ENCODE measurements at regions not wholly inside any gene's neighbourhood (a gene's known extent, or its start where the extent isn't known, plus 50 kb on each side); places are given as distances from the start of the nearest gene placed in this dataset.

DNA sequence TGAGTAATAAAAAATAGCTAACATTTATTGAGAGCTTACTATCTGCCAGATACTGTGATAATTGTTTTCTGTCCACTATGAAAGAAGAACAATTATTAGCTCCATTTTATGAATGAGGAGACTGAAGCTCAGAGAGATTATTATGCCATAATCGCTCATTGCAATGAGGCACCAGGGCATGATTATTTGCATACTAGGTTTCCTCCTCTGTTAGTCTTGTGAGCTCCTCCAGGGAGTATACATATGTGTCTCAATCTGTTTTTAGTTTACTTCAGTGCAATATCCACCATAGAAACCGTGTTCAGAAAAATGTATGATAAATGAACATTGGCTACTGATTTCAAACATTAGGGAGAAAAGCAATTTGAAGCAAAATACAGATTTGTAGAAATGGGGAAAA lies 139.4 kb upstream of the OTUD4 start:
- no peak overlapping the region for H3K4me3 ChIP-seq (ENCODE audit: low read depth, low read length)
- TF ChIP-seq, protein P1, sequence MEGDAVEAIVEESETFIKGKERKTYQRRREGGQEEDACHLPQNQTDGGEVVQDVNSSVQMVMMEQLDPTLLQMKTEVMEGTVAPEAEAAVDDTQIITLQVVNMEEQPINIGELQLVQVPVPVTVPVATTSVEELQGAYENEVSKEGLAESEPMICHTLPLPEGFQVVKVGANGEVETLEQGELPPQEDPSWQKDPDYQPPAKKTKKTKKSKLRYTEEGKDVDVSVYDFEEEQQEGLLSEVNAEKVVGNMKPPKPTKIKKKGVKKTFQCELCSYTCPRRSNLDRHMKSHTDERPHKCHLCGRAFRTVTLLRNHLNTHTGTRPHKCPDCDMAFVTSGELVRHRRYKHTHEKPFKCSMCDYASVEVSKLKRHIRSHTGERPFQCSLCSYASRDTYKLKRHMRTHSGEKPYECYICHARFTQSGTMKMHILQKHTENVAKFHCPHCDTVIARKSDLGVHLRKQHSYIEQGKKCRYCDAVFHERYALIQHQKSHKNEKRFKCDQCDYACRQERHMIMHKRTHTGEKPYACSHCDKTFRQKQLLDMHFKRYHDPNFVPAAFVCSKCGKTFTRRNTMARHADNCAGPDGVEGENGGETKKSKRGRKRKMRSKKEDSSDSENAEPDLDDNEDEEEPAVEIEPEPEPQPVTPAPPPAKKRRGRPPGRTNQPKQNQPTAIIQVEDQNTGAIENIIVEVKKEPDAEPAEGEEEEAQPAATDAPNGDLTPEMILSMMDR (conservative IDR thresholded peaks at IDR 0.05; ENCODE audit: low read depth, low read length) = no peak
- DNase-seq (ENCODE audit: low read depth) = no peak

- TF ChIP-seq, protein P1 (conservative IDR thresholded peaks at IDR 0.05; ENCODE audit: low read depth, low read length) = no peak
- DNase-seq (ENCODE audit: low read depth) = no peak
- no peak overlapping the region for H3K4me3 ChIP-seq (ENCODE audit: low read depth, low read length)
Measured at GRCh38 chr4:145316897-145317574, 136.6 kb upstream of the OTUD4 start.

GRCh38 chr4:145315811-145316225 lies 135.4 kb upstream of the OTUD4 start:
- no peak overlapping the region for H3K4me3 ChIP-seq (ENCODE audit: low read depth, low read length)
- TF ChIP-seq, protein P1 (conservative IDR thresholded peaks at IDR 0.05; ENCODE audit: low read depth, low read length) = no peak
- DNase-seq (ENCODE audit: low read depth) = no peak

GRCh38 chr4:145308598-145308997 lies 128.2 kb upstream of the OTUD4 start:
- DNase-seq (ENCODE audit: low read depth) = peak; percentile 37
- TF ChIP-seq, protein P1 (conservative IDR thresholded peaks at IDR 0.05; ENCODE audit: low read depth, low read length) = no peak
- H3K4me3 ChIP-seq (ENCODE audit: low read depth, low read length) = no peak overlapping the region

GRCh38 chr4:145307763-145308430 lies 127.5 kb upstream of the OTUD4 start:
- no peak overlapping the region for H3K4me3 ChIP-seq (ENCODE audit: low read depth, low read length)
- DNase-seq (ENCODE audit: low read depth) = no peak
- TF ChIP-seq, protein P1 (conservative IDR thresholded peaks at IDR 0.05; ENCODE audit: low read depth, low read length) = no peak

GRCh38 chr4:145307120-145307519 lies 126.7 kb upstream of the OTUD4 start:
- no peak overlapping the region for H3K4me3 ChIP-seq (ENCODE audit: low read depth, low read length)
- DNase-seq (ENCODE audit: low read depth) = no peak
- TF ChIP-seq, protein P1 (conservative IDR thresholded peaks at IDR 0.05; ENCODE audit: low read depth, low read length) = no peak

- TF ChIP-seq, protein P1 (conservative IDR thresholded peaks at IDR 0.05; ENCODE audit: low read depth, low read length) = no peak
- no peak overlapping the region for H3K4me3 ChIP-seq (ENCODE audit: low read depth, low read length)
- no peak for DNase-seq (ENCODE audit: low read depth)
Measured at GRCh38 chr4:145302725-145303124, 122.3 kb upstream of the OTUD4 start.

Measured in choroid plexus epithelial cell (primary cell).